ENCODE measurements at regions not wholly inside any gene's neighbourhood (a gene's known extent, or its start where the extent isn't known, plus 50 kb on each side); places are given as distances from the start of the nearest gene placed in this dataset.
"Not testable (repeated sequence)": the region's sequence is repeated elsewhere in the genome, so short reads cannot be mapped to it uniquely, and the experiment has no call there.

GRCh38 chr1:144021690-144022384, 50.1 kb upstream of the FAM72C start:
- not testable (repeated sequence) for DNase-seq
